ENCODE measurements at regions not wholly inside any gene's neighbourhood (a gene's known extent, or its start where the extent isn't known, plus 50 kb on each side); places are given as distances from the start of the nearest gene placed in this dataset.

DNA sequence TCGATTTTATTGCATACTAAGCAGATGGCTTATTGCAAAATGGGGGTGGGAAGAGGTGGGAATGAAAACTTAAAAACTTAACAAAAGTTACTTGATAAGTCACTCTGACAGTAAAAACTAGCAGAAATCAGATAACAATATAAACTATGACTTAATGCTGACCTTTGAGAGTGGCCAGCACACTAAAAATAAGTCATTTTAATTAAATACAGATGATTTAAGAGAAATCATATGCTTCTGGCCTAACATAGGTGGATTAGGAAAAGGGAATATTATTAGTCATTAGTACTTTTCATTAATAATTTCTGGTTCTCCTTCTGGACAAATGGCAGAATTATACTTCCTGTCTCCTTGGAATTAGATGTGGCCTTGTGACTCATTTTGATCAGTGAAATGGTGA lies 756.7 kb downstream of the PCDH19 start:
- Histone ChIP-seq H2AK5ac (ENCODE audit: low read length) (no peak overlapping the region), H3K79me2 (ENCODE audit: control insufficient read depth, insufficient read depth, low read length) (no peaks in the 10 kb centered on the region), H3K27me3 (ENCODE audit: insufficient read depth, low read length, poor library complexity) (no peaks in the 10 kb centered on the region), H3K4me2 (ENCODE audit: low read length) (no peak overlapping the region), H3K4ac (ENCODE audit: low read depth, low read length) (no peak overlapping the region), H3K9ac (ENCODE audit: low read length) (no peak overlapping the region), H3K27ac (ENCODE audit: low read depth, low read length) (no peak overlapping the region), H3K36me3 (ENCODE audit: control insufficient read depth, insufficient read depth, low read length) (no peaks in the 10 kb centered on the region), H3K23ac (ENCODE audit: low read length) (no peak overlapping the region), H3K4me1 (ENCODE audit: control insufficient read depth, low read depth, low read length) (no peaks in the 10 kb centered on the region), H2BK15ac (replicated peaks; ENCODE audit: low read depth) (no peak overlapping the region), H3K79me1 (ENCODE audit: low read length) (no peaks in the 10 kb centered on the region), H4K5ac (ENCODE audit: low read length) (no peak overlapping the region), H3K56ac (ENCODE audit: low read length) (no peak overlapping the region), H3K4me3 (ENCODE audit: low read length) (no peak overlapping the region), H2BK120ac (ENCODE audit: low read depth, low read length) (no peak overlapping the region), H3K18ac (ENCODE audit: low read length) (no peak overlapping the region), H2BK5ac (ENCODE audit: low read length) (no peak overlapping the region), H4K8ac (ENCODE audit: low read depth, low read length) (no peak overlapping the region)
- DNase-seq: no peak
- WGBS (ENCODE audit: extremely low coverage, insufficient coverage, low lambda C conversion rate): no CpG with 5 or more reads among the region's 1 CpG

DNA sequence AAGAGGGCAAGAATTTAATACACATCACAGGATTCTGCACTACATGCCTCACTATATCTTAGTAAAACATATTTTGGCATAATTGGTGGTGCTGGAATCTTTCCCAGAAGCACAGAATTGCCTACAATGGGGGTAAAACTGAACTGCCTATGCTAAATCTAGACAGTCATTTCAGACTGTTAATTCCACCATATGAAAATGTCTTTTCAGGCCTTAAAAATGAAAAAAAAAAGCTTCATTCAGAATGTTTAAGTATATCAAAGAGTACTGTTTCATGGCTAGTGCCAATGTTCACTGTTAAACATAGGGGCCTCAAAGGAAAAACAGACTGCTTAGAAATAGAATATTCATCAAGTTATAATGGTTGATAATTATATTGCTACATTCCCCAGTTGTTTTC lies 797.0 kb downstream of the PCDH19 start:
- H3K18ac ChIP-seq (ENCODE audit: low read length): no peak overlapping the region
- no peak overlapping the region for H3K4me3 ChIP-seq (ENCODE audit: low read length)
- H3K4me2 ChIP-seq (ENCODE audit: low read length): no peak overlapping the region
- no peak overlapping the region for H3K4ac ChIP-seq (ENCODE audit: low read depth, low read length)
- no peaks in the 10 kb centered on the region for H3K36me3 ChIP-seq (ENCODE audit: control insufficient read depth, insufficient read depth, low read length)
- H4K8ac ChIP-seq (ENCODE audit: low read depth, low read length): no peak overlapping the region
- no peak for DNase-seq
- H2BK5ac ChIP-seq (ENCODE audit: low read length): no peak overlapping the region
- H2AK5ac ChIP-seq (ENCODE audit: low read length): no peak overlapping the region
- no peak overlapping the region for H2BK15ac ChIP-seq (replicated peaks; ENCODE audit: low read depth)
- no peak overlapping the region for H2BK120ac ChIP-seq (ENCODE audit: low read depth, low read length)
- no peak overlapping the region for H4K5ac ChIP-seq (ENCODE audit: low read length)
- no peak overlapping the region for H3K23ac ChIP-seq (ENCODE audit: low read length)
- no peak overlapping the region for H3K56ac ChIP-seq (ENCODE audit: low read length)
- no peaks in the 10 kb centered on the region for H3K4me1 ChIP-seq (ENCODE audit: control insufficient read depth, low read depth, low read length)
- no peak overlapping the region for H3K27ac ChIP-seq (ENCODE audit: low read depth, low read length)
- H3K79me1 ChIP-seq (ENCODE audit: low read length): no peaks in the 10 kb centered on the region
- H3K79me2 ChIP-seq (ENCODE audit: control insufficient read depth, insufficient read depth, low read length): no peaks in the 10 kb centered on the region
- H3K9ac ChIP-seq (ENCODE audit: low read length): no peak overlapping the region
- no peaks in the 10 kb centered on the region for H3K27me3 ChIP-seq (ENCODE audit: insufficient read depth, low read length, poor library complexity)

DNA sequence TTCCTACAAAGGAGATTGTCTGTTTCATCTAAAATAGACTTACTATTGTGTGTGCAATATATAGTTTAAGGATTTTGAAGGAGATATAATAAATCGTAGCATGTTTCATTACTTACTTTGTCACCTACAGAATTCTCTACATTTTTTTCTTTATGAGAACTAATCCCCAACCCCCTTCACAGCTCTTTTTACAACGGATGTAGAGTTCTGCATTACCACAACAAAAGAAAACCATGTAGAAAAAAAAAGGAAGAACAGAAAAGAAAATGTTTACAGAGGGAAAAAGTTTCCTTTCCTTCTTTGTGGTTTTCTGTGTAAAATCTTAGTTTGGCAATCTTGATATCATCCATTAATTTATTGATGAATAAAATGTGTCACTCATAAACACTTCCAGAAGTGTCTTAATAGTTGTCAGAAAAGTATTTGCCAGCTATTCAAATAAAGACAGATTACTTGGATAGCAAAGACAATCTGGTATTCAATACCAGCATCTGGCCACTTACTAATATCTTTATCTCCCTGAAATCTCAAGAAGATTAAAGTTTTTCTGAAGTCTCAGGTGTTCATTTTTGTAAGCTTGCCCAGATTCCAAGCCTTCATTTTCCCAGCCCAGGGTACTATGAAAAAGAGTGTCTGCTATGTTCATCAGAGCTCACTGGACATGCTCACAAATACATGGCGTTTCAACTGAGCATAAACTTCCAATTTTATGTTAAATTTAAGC lies 806.8 kb downstream of the PCDH19 start:
- Histone ChIP-seq H3K4me1 (ENCODE audit: control insufficient read depth, low read depth, low read length) (no peaks in the 10 kb centered on the region), H2BK15ac (replicated peaks; ENCODE audit: low read depth) (no peak overlapping the region), H3K27me3 (ENCODE audit: insufficient read depth, low read length, poor library complexity) (no peaks in the 10 kb centered on the region), H3K27ac (ENCODE audit: low read depth, low read length) (no peak overlapping the region), H3K4me3 (ENCODE audit: low read length) (no peak overlapping the region), H3K56ac (ENCODE audit: low read length) (no peak overlapping the region), H3K4me2 (ENCODE audit: low read length) (no peak overlapping the region), H3K18ac (ENCODE audit: low read length) (no peak overlapping the region), H3K23ac (ENCODE audit: low read length) (no peak overlapping the region), H4K5ac (ENCODE audit: low read length) (no peak overlapping the region), H3K4ac (ENCODE audit: low read depth, low read length) (no peak overlapping the region), H3K79me2 (ENCODE audit: control insufficient read depth, insufficient read depth, low read length) (no peaks in the 10 kb centered on the region), H4K8ac (ENCODE audit: low read depth, low read length) (no peak overlapping the region), H2BK5ac (ENCODE audit: low read length) (no peak overlapping the region), H3K36me3 (ENCODE audit: control insufficient read depth, insufficient read depth, low read length) (no peaks in the 10 kb centered on the region), H3K79me1 (ENCODE audit: low read length) (no peaks in the 10 kb centered on the region), H2AK5ac (ENCODE audit: low read length) (no peak overlapping the region), H3K9ac (ENCODE audit: low read length) (no peak overlapping the region), H2BK120ac (ENCODE audit: low read depth, low read length) (no peak overlapping the region)
- WGBS (ENCODE audit: extremely low coverage, insufficient coverage, low lambda C conversion rate): no CpG with 5 or more reads among the region's 3 CpGs
- peak; percentile 2 for DNase-seq

GRCh38 chrX:99602107-99602506 lies 808.0 kb downstream of the PCDH19 start:
- Histone ChIP-seq H3K23ac (ENCODE audit: low read length) (no peak overlapping the region), H3K18ac (ENCODE audit: low read length) (no peak overlapping the region), H3K79me1 (ENCODE audit: low read length) (no peaks in the 10 kb centered on the region), H3K56ac (ENCODE audit: low read length) (no peak overlapping the region), H3K36me3 (ENCODE audit: control insufficient read depth, insufficient read depth, low read length) (no peaks in the 10 kb centered on the region), H3K27me3 (ENCODE audit: insufficient read depth, low read length, poor library complexity) (no peaks in the 10 kb centered on the region), H3K4ac (ENCODE audit: low read depth, low read length) (no peak overlapping the region), H2BK5ac (ENCODE audit: low read length) (no peak overlapping the region), H4K8ac (ENCODE audit: low read depth, low read length) (no peak overlapping the region), H2BK15ac (replicated peaks; ENCODE audit: low read depth) (no peak overlapping the region), H4K5ac (ENCODE audit: low read length) (no peak overlapping the region), H3K79me2 (ENCODE audit: control insufficient read depth, insufficient read depth, low read length) (no peaks in the 10 kb centered on the region), H3K4me1 (ENCODE audit: control insufficient read depth, low read depth, low read length) (no peaks in the 10 kb centered on the region), H3K27ac (ENCODE audit: low read depth, low read length) (no peak overlapping the region), H2AK5ac (ENCODE audit: low read length) (no peak overlapping the region), H3K9ac (ENCODE audit: low read length) (no peak overlapping the region), H2BK120ac (ENCODE audit: low read depth, low read length) (no peak overlapping the region), H3K4me2 (ENCODE audit: low read length) (no peak overlapping the region), H3K4me3 (ENCODE audit: low read length) (no peak overlapping the region)
- DNase-seq: no peak

DNA sequence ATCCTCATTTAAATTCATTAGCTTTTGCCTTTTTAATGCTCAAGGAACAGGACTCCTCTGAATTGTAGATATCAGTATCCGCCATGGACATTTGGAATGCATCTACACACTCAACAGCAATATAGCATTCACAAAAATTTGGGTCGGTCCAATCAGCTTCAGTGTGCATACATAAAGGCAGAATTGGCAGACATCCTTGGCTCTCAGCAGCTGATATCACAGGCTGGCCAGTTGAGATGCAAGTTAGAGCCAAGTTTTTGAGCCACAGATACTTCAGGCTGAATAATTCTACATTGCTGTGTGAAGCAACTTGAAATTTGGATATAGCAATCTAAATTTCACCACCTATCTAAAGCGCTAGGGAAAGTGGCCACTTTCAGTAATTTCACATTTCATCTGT lies 821.1 kb downstream of the PCDH19 start:
- no CpG with 5 or more reads among the region's 3 CpGs for WGBS (ENCODE audit: extremely low coverage, insufficient coverage, low lambda C conversion rate)
- no peak overlapping the region for H2BK5ac ChIP-seq (ENCODE audit: low read length)
- H3K4me2 ChIP-seq (ENCODE audit: low read length): no peak overlapping the region
- H4K8ac ChIP-seq (ENCODE audit: low read depth, low read length): no peak overlapping the region
- H3K27me3 ChIP-seq (ENCODE audit: insufficient read depth, low read length, poor library complexity): no peaks in the 10 kb centered on the region
- no peak overlapping the region for H2BK15ac ChIP-seq (replicated peaks; ENCODE audit: low read depth)
- no peak overlapping the region for H2BK120ac ChIP-seq (ENCODE audit: low read depth, low read length)
- H2AK5ac ChIP-seq (ENCODE audit: low read length): no peak overlapping the region
- no peak overlapping the region for H3K56ac ChIP-seq (ENCODE audit: low read length)
- H3K79me2 ChIP-seq (ENCODE audit: control insufficient read depth, insufficient read depth, low read length): no peaks in the 10 kb centered on the region
- no peak overlapping the region for H3K27ac ChIP-seq (ENCODE audit: low read depth, low read length)
- no peaks in the 10 kb centered on the region for H3K79me1 ChIP-seq (ENCODE audit: low read length)
- H3K4me1 ChIP-seq (ENCODE audit: control insufficient read depth, low read depth, low read length): no peaks in the 10 kb centered on the region
- no peak overlapping the region for H3K18ac ChIP-seq (ENCODE audit: low read length)
- no peaks in the 10 kb centered on the region for H3K36me3 ChIP-seq (ENCODE audit: control insufficient read depth, insufficient read depth, low read length)
- H3K9ac ChIP-seq (ENCODE audit: low read length): no peak overlapping the region
- H3K4me3 ChIP-seq (ENCODE audit: low read length): no peak overlapping the region
- H3K4ac ChIP-seq (ENCODE audit: low read depth, low read length): no peak overlapping the region
- no peak overlapping the region for H4K5ac ChIP-seq (ENCODE audit: low read length)
- no peak for DNase-seq
- no peak overlapping the region for H3K23ac ChIP-seq (ENCODE audit: low read length)

DNA sequence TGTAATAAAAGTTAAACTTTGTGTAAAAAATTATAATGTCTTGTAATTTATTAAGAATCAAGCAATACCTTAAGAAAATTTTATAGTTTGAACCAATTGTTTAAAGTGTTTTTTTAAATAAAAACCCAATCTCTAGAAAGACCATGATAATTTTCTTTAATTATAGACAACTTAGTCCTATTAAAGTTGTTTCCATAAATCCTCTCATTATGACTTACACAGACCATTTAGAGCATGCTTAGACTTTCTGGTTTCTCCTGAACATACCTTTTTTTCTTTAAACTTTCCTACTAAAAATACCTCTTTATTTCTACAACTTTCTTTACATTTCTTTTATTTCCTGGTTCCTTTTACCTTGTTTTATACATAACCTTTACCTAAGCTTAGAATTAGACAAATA lies 837.4 kb downstream of the PCDH19 start:
- no peaks in the 10 kb centered on the region for H3K79me1 ChIP-seq (ENCODE audit: low read length)

More for the DNA sequence above, 837.4 kb downstream of the PCDH19 start:
- Histone ChIP-seq H3K23ac (ENCODE audit: low read length) (no peak overlapping the region), H2AK5ac (ENCODE audit: low read length) (no peak overlapping the region), H4K5ac (ENCODE audit: low read length) (no peak overlapping the region), H2BK5ac (ENCODE audit: low read length) (no peak overlapping the region), H3K27me3 (ENCODE audit: insufficient read depth, low read length, poor library complexity) (no peaks in the 10 kb centered on the region), H3K56ac (ENCODE audit: low read length) (no peak overlapping the region), H2BK120ac (ENCODE audit: low read depth, low read length) (no peak overlapping the region), H3K4me2 (ENCODE audit: low read length) (no peak overlapping the region), H3K4me1 (ENCODE audit: control insufficient read depth, low read depth, low read length) (no peaks in the 10 kb centered on the region), H3K18ac (ENCODE audit: low read length) (no peak overlapping the region), H3K4ac (ENCODE audit: low read depth, low read length) (no peak overlapping the region), H4K8ac (ENCODE audit: low read depth, low read length) (no peak overlapping the region), H3K9ac (ENCODE audit: low read length) (no peak overlapping the region), H3K36me3 (ENCODE audit: control insufficient read depth, insufficient read depth, low read length) (no peaks in the 10 kb centered on the region), H3K79me2 (ENCODE audit: control insufficient read depth, insufficient read depth, low read length) (no peaks in the 10 kb centered on the region), H3K4me3 (ENCODE audit: low read length) (no peak overlapping the region), H2BK15ac (replicated peaks; ENCODE audit: low read depth) (no peak overlapping the region), H3K27ac (ENCODE audit: low read depth, low read length) (no peak overlapping the region)
- DNase-seq: peak; percentile 22

Measured in mesendoderm (in vitro differentiated cells).